ENCODE measurements at regions not wholly inside any gene's neighbourhood (a gene's known extent, or its start where the extent isn't known, plus 50 kb on each side); places are given as distances from the start of the nearest gene placed in this dataset.

DNA sequence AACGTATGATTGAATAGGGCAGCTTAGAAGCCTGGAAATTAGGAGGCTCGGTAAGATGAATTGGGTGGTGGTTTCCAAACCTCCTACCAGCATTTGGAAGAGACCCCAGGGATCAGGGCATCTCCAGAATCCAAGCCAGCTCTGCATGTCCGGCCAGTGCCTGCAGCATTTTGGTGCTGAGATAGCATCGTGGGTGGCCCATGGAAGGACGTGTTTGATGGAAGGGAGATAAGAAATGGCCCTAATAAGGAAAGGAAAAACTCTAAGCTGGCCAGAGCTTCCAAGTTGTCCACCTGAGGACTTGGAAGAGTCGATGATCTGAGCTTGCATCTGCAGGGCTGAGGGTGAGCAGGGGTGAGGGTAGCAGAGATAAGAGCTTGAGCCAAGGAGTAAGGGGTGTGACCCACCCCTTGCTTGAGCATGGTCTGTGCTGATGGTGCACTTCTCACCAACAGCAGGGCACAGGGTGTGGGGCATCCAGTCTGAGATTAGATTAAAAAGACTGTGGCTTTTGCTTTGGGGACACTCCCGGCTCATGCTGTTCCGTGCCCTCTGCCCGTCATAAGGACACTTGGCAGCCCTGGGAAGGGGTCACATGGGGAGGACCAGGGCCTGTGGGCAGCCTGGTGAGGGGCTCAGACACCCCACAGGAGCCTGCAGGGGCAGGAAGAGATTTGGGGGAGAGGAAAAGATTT lies 213.2 kb downstream of the ERMARD start:
- TF ChIP-seq, protein P1, sequence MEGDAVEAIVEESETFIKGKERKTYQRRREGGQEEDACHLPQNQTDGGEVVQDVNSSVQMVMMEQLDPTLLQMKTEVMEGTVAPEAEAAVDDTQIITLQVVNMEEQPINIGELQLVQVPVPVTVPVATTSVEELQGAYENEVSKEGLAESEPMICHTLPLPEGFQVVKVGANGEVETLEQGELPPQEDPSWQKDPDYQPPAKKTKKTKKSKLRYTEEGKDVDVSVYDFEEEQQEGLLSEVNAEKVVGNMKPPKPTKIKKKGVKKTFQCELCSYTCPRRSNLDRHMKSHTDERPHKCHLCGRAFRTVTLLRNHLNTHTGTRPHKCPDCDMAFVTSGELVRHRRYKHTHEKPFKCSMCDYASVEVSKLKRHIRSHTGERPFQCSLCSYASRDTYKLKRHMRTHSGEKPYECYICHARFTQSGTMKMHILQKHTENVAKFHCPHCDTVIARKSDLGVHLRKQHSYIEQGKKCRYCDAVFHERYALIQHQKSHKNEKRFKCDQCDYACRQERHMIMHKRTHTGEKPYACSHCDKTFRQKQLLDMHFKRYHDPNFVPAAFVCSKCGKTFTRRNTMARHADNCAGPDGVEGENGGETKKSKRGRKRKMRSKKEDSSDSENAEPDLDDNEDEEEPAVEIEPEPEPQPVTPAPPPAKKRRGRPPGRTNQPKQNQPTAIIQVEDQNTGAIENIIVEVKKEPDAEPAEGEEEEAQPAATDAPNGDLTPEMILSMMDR (IDR thresholded peaks at IDR 0.05): no peak

DNA sequence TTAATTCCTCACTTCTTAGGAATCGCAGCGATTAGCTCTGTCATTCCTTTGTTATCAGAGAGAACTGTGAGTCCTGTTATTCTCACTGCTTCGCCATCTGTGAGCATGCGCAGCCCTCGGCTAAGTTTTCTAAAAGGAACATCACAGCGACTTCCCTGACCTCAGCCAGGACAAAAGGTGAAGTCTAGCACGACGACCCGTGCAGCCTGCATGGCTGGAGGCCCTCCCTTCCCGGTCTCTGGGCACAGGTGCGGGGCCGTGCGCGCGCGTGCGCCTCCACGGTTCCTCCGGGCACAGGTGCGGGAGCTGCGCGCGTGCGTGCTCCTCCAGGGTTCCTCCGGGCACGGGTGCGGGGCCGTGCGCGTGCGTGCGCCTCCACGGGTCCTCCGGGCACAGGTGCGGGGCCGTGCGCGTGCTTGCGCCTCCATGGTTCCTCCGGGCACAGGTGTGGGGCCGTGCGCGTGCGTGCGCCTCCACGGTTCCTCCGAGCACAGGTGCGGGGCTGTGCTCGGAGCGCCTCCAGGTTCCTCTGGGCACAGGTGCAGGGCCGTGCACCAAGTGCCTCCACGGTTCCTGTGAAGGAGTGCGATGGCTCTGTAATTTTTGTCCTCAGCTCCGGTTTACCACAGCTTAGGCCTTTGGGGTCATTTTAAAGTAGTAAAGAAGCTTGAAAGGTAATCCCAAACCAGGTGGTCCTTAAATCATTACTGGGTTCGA lies 212.3 kb downstream of the ERMARD start:
- intact Hi-C loops (cut with micrococcal nuclease): no loop called here
- no peaks in the 10 kb centered on the region for H3K9me3 ChIP-seq (replicated peaks in 1 of 2; ENCODE audit: control insufficient read depth in 1 of 2, insufficient read depth in 1 of 2, low read length in 2 of 2)
- 98% methylated on average over 49 of the region's 55 CpGs for WGBS (ENCODE audit: insufficient coverage)
- H3K9me3 Mint-ChIP-seq: peaks cover 0 to 5% (median 0%) of the 10 kb centered on the region in 7 donors
- TF ChIP-seq, protein P1 (IDR thresholded peaks at IDR 0.05): no peak
- DNase-seq: no peak
- H3K36me3 Mint-ChIP-seq: no peaks in the 10 kb centered on the region
- no peak overlapping the region for H3K27ac ChIP-seq (ENCODE audit: low read depth in 1 of 2, low read length in 2 of 2)
- no peaks in the 10 kb centered on the region for H3K36me3 ChIP-seq (replicated peaks in 1 of 2; ENCODE audit: control insufficient read depth in 1 of 2, insufficient read depth in 2 of 2, low read length in 2 of 2)
- H3K4me3 ChIP-seq (replicated peaks in 1 of 3; ENCODE audit: low read depth in 2 of 3, low read length in 3 of 3): no peak overlapping the region
- H3K27ac Mint-ChIP-seq: no peak overlapping the region
- H2AFZ ChIP-seq (ENCODE audit: insufficient read depth, low read depth, low read length, poor library complexity, severe bottlenecking): no peak overlapping the region
- H3K79me2 ChIP-seq (ENCODE audit: insufficient read depth, low read length): no peaks in the 10 kb centered on the region
- H3K9ac ChIP-seq (ENCODE audit: insufficient read depth, low read length, poor library complexity, severe bottlenecking): no peak overlapping the region
- H3K27me3 Mint-ChIP-seq (ENCODE audit: low read depth in 3 of 3): peaks cover 13 to 24% (median 15%) of the 10 kb centered on the region in 3 donors
- peaks cover 21% of the 10 kb centered on the region for H3K4me1 Mint-ChIP-seq
- H3K4me1 ChIP-seq (ENCODE audit: control insufficient read depth in 1 of 2, insufficient read depth in 2 of 2, low read length in 2 of 2): peaks cover 22 to 25% of the 10 kb centered on the region in 2 donors
- no peak overlapping the region for H3K4me3 Mint-ChIP-seq
- H3K27me3 ChIP-seq (ENCODE audit: control insufficient read depth in 2 of 2, insufficient read depth in 2 of 2, low read length in 2 of 2): peaks cover 0 to 15% of the 10 kb centered on the region in 2 donors
- H3K4me2 ChIP-seq (replicated peaks; ENCODE audit: extremely low read depth, low read length, poor library complexity, severe bottlenecking): no peak overlapping the region
- no peaks in the 10 kb centered on the region for H4K20me1 ChIP-seq (ENCODE audit: insufficient read depth, low read length)

More for the DNA sequence above, 213.2 kb downstream of the ERMARD start:
- H3K36me3 Mint-ChIP-seq: no peaks in the 10 kb centered on the region
- H3K27me3 ChIP-seq (ENCODE audit: control insufficient read depth in 2 of 2, insufficient read depth in 2 of 2, low read length in 2 of 2): peaks cover 0 to 15% of the 10 kb centered on the region in 2 donors
- H3K4me3 Mint-ChIP-seq: no peak overlapping the region
- H3K4me2 ChIP-seq (replicated peaks; ENCODE audit: extremely low read depth, low read length, poor library complexity, severe bottlenecking): no peak overlapping the region
- no peak overlapping the region for H3K27ac Mint-ChIP-seq
- no peak for DNase-seq
- H3K4me1 ChIP-seq (ENCODE audit: control insufficient read depth in 1 of 2, insufficient read depth in 2 of 2, low read length in 2 of 2): peaks cover 13 to 16% of the 10 kb centered on the region in 2 donors
- no peak overlapping the region for H3K27ac ChIP-seq (ENCODE audit: low read depth in 1 of 2, low read length in 2 of 2)
- no peak overlapping the region for H2AFZ ChIP-seq (ENCODE audit: insufficient read depth, low read depth, low read length, poor library complexity, severe bottlenecking)
- intact Hi-C loops (cut with micrococcal nuclease): no loop called here
- H4K20me1 ChIP-seq (ENCODE audit: insufficient read depth, low read length): no peaks in the 10 kb centered on the region
- WGBS (ENCODE audit: insufficient coverage): 98% methylated on average over 7 of the region's 9 CpGs
- no peak overlapping the region for H3K4me3 ChIP-seq (replicated peaks in 1 of 3; ENCODE audit: low read depth in 2 of 3, low read length in 3 of 3)
- peaks cover 13 to 26% (median 13%) of the 10 kb centered on the region in 3 donors for H3K27me3 Mint-ChIP-seq (ENCODE audit: low read depth in 3 of 3)
- H3K9me3 ChIP-seq (replicated peaks in 1 of 2; ENCODE audit: control insufficient read depth in 1 of 2, insufficient read depth in 1 of 2, low read length in 2 of 2): no peaks in the 10 kb centered on the region
- H3K9ac ChIP-seq (ENCODE audit: insufficient read depth, low read length, poor library complexity, severe bottlenecking): no peak overlapping the region
- peaks cover 0 to 5% (median 0%) of the 10 kb centered on the region in 7 donors for H3K9me3 Mint-ChIP-seq
- H3K36me3 ChIP-seq (replicated peaks in 1 of 2; ENCODE audit: control insufficient read depth in 1 of 2, insufficient read depth in 2 of 2, low read length in 2 of 2): no peaks in the 10 kb centered on the region
- no peaks in the 10 kb centered on the region for H3K79me2 ChIP-seq (ENCODE audit: insufficient read depth, low read length)
- H3K4me1 Mint-ChIP-seq: peaks cover 12% of the 10 kb centered on the region

Measured in CD14-positive monocyte (primary cell).